Fibroblast of lung (primary cell): ENCODE measurements at regions not wholly inside any gene's neighbourhood (a gene's known extent, or its start where the extent isn't known, plus 50 kb on each side); places are given as distances from the start of the nearest gene placed in this dataset.

ENCODE experiments used
- DNase-seq, 2 donors: peaks; one replicate each; pipeline versions ENCODE4 v3.0.0 to v3.0.0-alpha.2; 2010; ENCODE audit warnings: low read depth in 2 of 2
- H2AFZ ChIP-seq: 2 replicates; pipeline ENCODE4 v1.5.1; 2012; ENCODE audit warnings: low read length, control low read depth, inconsistent platforms
- H3K27ac ChIP-seq: 2 replicates; pipeline ENCODE4 v1.5.1; 2011; ENCODE audit warnings: low read length, control low read depth; ENCODE audit not compliant: insufficient read depth
- H3K27me3 ChIP-seq: 2 replicates; pipeline ENCODE4 v1.5.1; 2011; ENCODE audit warnings: mild to moderate bottlenecking, low read length; ENCODE audit not compliant: control insufficient read depth, insufficient read depth
- H3K36me3 ChIP-seq: 2 replicates; pipeline ENCODE4 v1.5.1; 2011; ENCODE audit warnings: low read length; ENCODE audit not compliant: control insufficient read depth, insufficient read depth
- H3K4me1 ChIP-seq: 2 replicates; pipeline ENCODE4 v1.5.1; 2011; ENCODE audit warnings: low read length; ENCODE audit not compliant: control insufficient read depth, insufficient read depth; ENCODE audit errors: extremely low read depth
- H3K4me2 ChIP-seq: 2 replicates; pipeline ENCODE4 v1.5.1; 2011; ENCODE audit warnings: low read length, control low read depth; ENCODE audit not compliant: insufficient read depth; ENCODE audit errors: extremely low read depth
- H3K4me3 ChIP-seq, 4 experiments: fragments of 200-600 bp in 1 of 4; sonication (generic) in 1 of 4; replicated peaks in 1 of 4; 2 replicates each; pipeline ENCODE4 v1.5.1; 2011 to 2016; ENCODE audit warnings: low read length in 4 of 4, low read depth in 3 of 4, mild to moderate bottlenecking in 3 of 4, control low read depth in 2 of 4, inconsistent platforms in 1 of 4, mixed read lengths in 1 of 4; ENCODE audit not compliant: insufficient read depth in 1 of 4; ENCODE audit errors: control extremely low read depth in 1 of 4
- H3K79me2 ChIP-seq: 2 replicates; pipeline ENCODE4 v1.5.1; 2012; ENCODE audit warnings: mild to moderate bottlenecking, low read length, inconsistent platforms; ENCODE audit not compliant: control insufficient read depth, insufficient read depth
- H3K9ac ChIP-seq: 2 replicates; pipeline ENCODE4 v1.5.1; 2011; ENCODE audit warnings: mild to moderate bottlenecking, low read length, control low read depth; ENCODE audit not compliant: insufficient read depth
- H3K9me3 ChIP-seq: 2 replicates; pipeline ENCODE4 v1.5.1; 2012; ENCODE audit warnings: low read depth, low read length; ENCODE audit not compliant: control insufficient read depth, insufficient read depth
- H4K20me1 ChIP-seq: 2 replicates; pipeline ENCODE4 v1.5.1; 2011; ENCODE audit warnings: low read length; ENCODE audit not compliant: control insufficient read depth, insufficient read depth; ENCODE audit errors: extremely low read depth
- CTCF ChIP-seq, 2 donors: IDR thresholded peaks in 1 of 2; conservative IDR thresholded peaks in 1 of 2; 1 replicate in 1 of 2; 2 replicates in 1 of 2; pipeline ENCODE4 v1.5.1; 2011 to 2012; ENCODE audit warnings: low read length in 2 of 2, control low read depth in 1 of 2, inconsistent platforms in 1 of 2, low read depth in 1 of 2, mild to moderate bottlenecking in 1 of 2
- EZH2 ChIP-seq: IDR thresholded peaks from 2 replicates; pipeline ENCODE4 v1.5.1; 2012; ENCODE audit warnings: low read length, control low read depth, mild to moderate bottlenecking; ENCODE audit errors: missing control alignments

- Histone ChIP-seq H3K27ac (no peak overlapping the region), H2AFZ (no peak overlapping the region), H3K4me1 (no peaks in the 10 kb centered on the region), H3K9ac (no peak overlapping the region), H3K27me3 (no peaks in the 10 kb centered on the region), H3K9me3 (no peaks in the 10 kb centered on the region), H4K20me1 (no peaks in the 10 kb centered on the region), H3K4me3 (no peak overlapping the region), H3K4me2 (no peak overlapping the region), H3K36me3 (no peaks in the 10 kb centered on the region), H3K79me2 (no peaks in the 10 kb centered on the region)
- no peak for TF ChIP-seq CTCF (conservative IDR thresholded peaks at IDR 0.05 in 1 of 2, IDR thresholded peaks at IDR 0.05 in 1 of 2; ENCODE audit: low read depth in 1 of 2, low read length in 2 of 2)
- no peak for TF ChIP-seq EZH2
- peak in 1 of 2 donors; percentile 73 for DNase-seq
Observed at GRCh38 chr11:111018566-111018965, 227.0 kb upstream of the POU2AF2 start.

- Histone ChIP-seq H4K20me1 (no peaks in the 10 kb centered on the region), H3K27me3 (no peaks in the 10 kb centered on the region), H2AFZ (no peak overlapping the region)
Observed at GRCh38 chr11:111012491-111012890, 233.0 kb upstream of the POU2AF2 start.

GRCh38 chr11:111011275-111011594 lies 234.3 kb upstream of the POU2AF2 start:
- Histone ChIP-seq H3K4me3 (no peak overlapping the region), H3K4me1 (no peaks in the 10 kb centered on the region), H3K27me3 (no peaks in the 10 kb centered on the region), H3K36me3 (no peaks in the 10 kb centered on the region), H3K27ac (no peak overlapping the region), H3K9me3 (no peaks in the 10 kb centered on the region), H4K20me1 (no peaks in the 10 kb centered on the region), H3K9ac (no peak overlapping the region), H3K79me2 (no peaks in the 10 kb centered on the region), H2AFZ (no peak overlapping the region), H3K4me2 (no peak overlapping the region)
- DNase-seq: no peak
- TF ChIP-seq EZH2 (no peak), CTCF (conservative IDR thresholded peaks at IDR 0.05 in 1 of 2, IDR thresholded peaks at IDR 0.05 in 1 of 2; ENCODE audit: low read depth in 1 of 2, low read length in 2 of 2) (no peak)

More at GRCh38 chr11:111012491-111012890, 233.0 kb upstream of the POU2AF2 start:
- Histone ChIP-seq H3K79me2 (no peaks in the 10 kb centered on the region), H3K9me3 (no peaks in the 10 kb centered on the region), H3K4me3 (no peak overlapping the region), H3K36me3 (no peaks in the 10 kb centered on the region), H3K9ac (no peak overlapping the region), H3K27ac (no peak overlapping the region), H3K4me2 (no peak overlapping the region), H3K4me1 (no peaks in the 10 kb centered on the region)
- no peak for TF ChIP-seq EZH2
- TF ChIP-seq CTCF (conservative IDR thresholded peaks at IDR 0.05 in 1 of 2, IDR thresholded peaks at IDR 0.05 in 1 of 2; ENCODE audit: low read depth in 1 of 2, low read length in 2 of 2): no peak
- DNase-seq: no peak
